ENCODE measurements at regions not wholly inside any gene's neighbourhood (a gene's known extent, or its start where the extent isn't known, plus 50 kb on each side); places are given as distances from the start of the nearest gene placed in this dataset.
"Not testable (repeated sequence)": the region's sequence is repeated elsewhere in the genome, so short reads cannot be mapped to it uniquely, and the experiment has no call there.

DNA sequence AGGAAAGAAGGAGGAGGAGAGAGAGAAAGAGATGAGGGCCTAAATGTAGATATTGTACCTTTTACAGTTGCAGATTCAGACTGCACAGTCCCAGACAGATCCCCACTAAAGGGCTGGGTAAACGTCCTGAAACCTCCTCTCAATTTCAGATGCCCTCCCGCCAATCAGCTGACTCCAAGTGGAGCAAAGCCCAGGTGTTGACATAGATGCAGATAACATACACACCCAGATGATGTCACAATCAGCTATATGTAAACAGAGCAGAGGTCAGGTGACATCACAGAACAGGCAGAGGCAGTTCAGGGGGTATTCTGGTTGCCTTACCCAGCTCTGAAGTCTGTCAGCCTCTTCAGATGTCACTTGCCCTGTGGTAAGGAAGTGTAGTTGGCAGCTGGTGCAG lies 290.3 kb upstream of the NPAP1 start:
- TF ChIP-seq EP300, POLR2AphosphoS5 (IDR thresholded peaks at IDR 0.05): not testable (repeated sequence)
